H9 (cell line): ENCODE measurements at regions not wholly inside any gene's neighbourhood (a gene's known extent, or its start where the extent isn't known, plus 50 kb on each side); places are given as distances from the start of the nearest gene placed in this dataset.

Experiments used
- DNase-seq: peaks from one replicate; pipeline ENCODE4 v3.0.0-alpha.2; 2017
- H2AFZ ChIP-seq: one replicate; pipeline ENCODE4 v1.6.1; 2013; ENCODE audit warnings: mild to moderate bottlenecking, low read length, control low read depth, moderate library complexity
- H2AK5ac ChIP-seq: 2 replicates; pipeline ENCODE4 v1.6.1; 2013; ENCODE audit warnings: low read length, control low read depth, mixed read lengths; ENCODE audit not compliant: insufficient read length
- H2BK120ac ChIP-seq: one replicate; pipeline ENCODE4 v1.6.1; 2013; ENCODE audit warnings: low read depth, mild to moderate bottlenecking, low read length, control low read depth, inconsistent platforms; ENCODE audit not compliant: poor library complexity, severe bottlenecking
- H2BK12ac ChIP-seq: 2 replicates; pipeline ENCODE4 v1.6.1; 2013; ENCODE audit warnings: low read length, control low read depth, mixed read lengths, low read depth; ENCODE audit not compliant: insufficient read length
- H2BK15ac ChIP-seq: 2 replicates; pipeline ENCODE4 v1.6.1; 2013; ENCODE audit warnings: low read depth, low read length, control low read depth
- H2BK20ac ChIP-seq: one replicate; pipeline ENCODE4 v1.6.1; 2013; ENCODE audit warnings: low read depth, mild to moderate bottlenecking, low read length, control low read depth, inconsistent platforms; ENCODE audit not compliant: poor library complexity, severe bottlenecking
- H2BK5ac ChIP-seq: 2 replicates; pipeline ENCODE4 v1.6.1; 2013; ENCODE audit warnings: low read length, control low read depth, mixed read lengths; ENCODE audit not compliant: insufficient read length
- H3K14ac ChIP-seq: 2 replicates; pipeline ENCODE4 v1.6.1; 2013; ENCODE audit warnings: low read length, control low read depth; ENCODE audit not compliant: insufficient read depth
- H3K18ac ChIP-seq: 2 replicates; pipeline ENCODE4 v1.6.1; 2013; ENCODE audit warnings: low read depth, mild to moderate bottlenecking, mixed read lengths, low read length, control low read depth; ENCODE audit not compliant: insufficient read length
- H3K23ac ChIP-seq: 2 replicates; pipeline ENCODE4 v1.6.1; 2013; ENCODE audit warnings: low read length, control low read depth, mixed read lengths, low read depth; ENCODE audit not compliant: insufficient read length
- H3K23me2 ChIP-seq: 2 replicates; pipeline ENCODE4 v1.6.1; 2013; ENCODE audit warnings: low read depth, mild to moderate bottlenecking, mixed read lengths, low read length, control low read depth; ENCODE audit not compliant: insufficient read length, poor library complexity, severe bottlenecking
- H3K27ac ChIP-seq: 2 replicates; pipeline ENCODE4 v1.5.1; 2013; ENCODE audit warnings: low read length, control low read depth, mixed read lengths, low read depth; ENCODE audit not compliant: insufficient read length
- H3K27me3 ChIP-seq: 2 replicates; pipeline ENCODE4 v1.6.1; 2013; ENCODE audit warnings: low read length, control low read depth, inconsistent platforms; ENCODE audit not compliant: insufficient read depth
- H3K4ac ChIP-seq: 2 replicates; pipeline ENCODE4 v1.6.1; 2013; ENCODE audit warnings: low read depth, mild to moderate bottlenecking, control low read depth, inconsistent platforms, low read length, moderate library complexity
- H3K4me1 ChIP-seq: 2 replicates; pipeline ENCODE4 v1.6.1; 2013; ENCODE audit warnings: low read length, control low read depth, inconsistent platforms; ENCODE audit not compliant: insufficient read depth
- H3K4me2 ChIP-seq: 2 replicates; pipeline ENCODE4 v1.6.1; 2013; ENCODE audit warnings: low read length, control low read depth, mixed read lengths; ENCODE audit not compliant: insufficient read length, insufficient read depth
- H3K56ac ChIP-seq: 2 replicates; pipeline ENCODE4 v1.6.1; 2013; ENCODE audit warnings: low read depth, mild to moderate bottlenecking, mixed read lengths, low read length, control low read depth; ENCODE audit not compliant: insufficient read length
- H3K79me1 ChIP-seq: 2 replicates; pipeline ENCODE4 v1.6.1; 2013; ENCODE audit warnings: low read depth, mild to moderate bottlenecking, moderate library complexity, low read length, control low read depth, inconsistent platforms; ENCODE audit not compliant: insufficient read depth, poor library complexity, severe bottlenecking
- H3K79me2 ChIP-seq: 2 replicates; pipeline ENCODE4 v1.6.1; 2013; ENCODE audit warnings: low read length, control low read depth, inconsistent platforms; ENCODE audit not compliant: insufficient read depth
- H3K9ac ChIP-seq: 2 replicates; pipeline ENCODE4 v1.6.1; 2013; ENCODE audit warnings: low read length, control low read depth, mixed read lengths; ENCODE audit not compliant: insufficient read length; ENCODE audit errors: extremely low read depth
- H3K9me3 ChIP-seq: one replicate; pipeline ENCODE4 v1.6.1; 2013; ENCODE audit warnings: low read depth, low read length, inconsistent platforms; ENCODE audit not compliant: control insufficient read depth
- H3T11ph ChIP-seq: one replicate; pipeline ENCODE4 v1.6.1; 2013; ENCODE audit warnings: mild to moderate bottlenecking, low read length, control low read depth, inconsistent platforms
- H4K20me1 ChIP-seq: one replicate; pipeline ENCODE4 v1.6.1; 2013; ENCODE audit not compliant: control insufficient read depth, insufficient read length, insufficient read depth
- H4K5ac ChIP-seq: 2 replicates; pipeline ENCODE4 v1.6.1; 2013; ENCODE audit warnings: low read depth, mild to moderate bottlenecking, mixed read lengths, low read length, control low read depth; ENCODE audit not compliant: insufficient read length
- H4K8ac ChIP-seq: replicated peaks from 2 replicates; pipeline ENCODE4 v1.6.1; 2013; ENCODE audit warnings: low read length, control low read depth, mixed read lengths, low read depth; ENCODE audit not compliant: insufficient read length
- H4K91ac ChIP-seq: 2 replicates; pipeline ENCODE4 v1.6.1; 2013; ENCODE audit warnings: low read depth, mild to moderate bottlenecking, moderate library complexity, mixed read lengths, low read length, control low read depth; ENCODE audit not compliant: insufficient read length
- H3K27ac Mint-ChIP-seq, 3 experiments: 2 replicates in 2 of 3; 3 replicates in 1 of 3; pipeline ENCODE4 v1.8.0; 2020 to 2021; ENCODE audit warnings: mixed read lengths in 3 of 3, mild to moderate bottlenecking in 1 of 3, moderate library complexity in 1 of 3
- H3K27me3 Mint-ChIP-seq: 2 replicates; pipeline ENCODE4 v1.8.0; 2021; ENCODE audit warnings: low read depth, mild to moderate bottlenecking, moderate library complexity, mixed read lengths
- H3K36me3 Mint-ChIP-seq, 3 experiments: 2 replicates in 2 of 3; 3 replicates in 1 of 3; pipeline ENCODE4 v1.8.0; 2020 to 2021; ENCODE audit warnings: low read depth in 3 of 3, mixed read lengths in 3 of 3; ENCODE audit not compliant: insufficient read depth in 1 of 3
- H3K4me1 Mint-ChIP-seq, 2 experiments: 2 replicates each; pipeline ENCODE4 v1.8.0; 2020; ENCODE audit warnings: mixed read lengths in 2 of 2
- H3K4me3 Mint-ChIP-seq, 2 experiments: 2 replicates in 1 of 2; 3 replicates in 1 of 2; pipeline ENCODE4 v1.8.0; 2020 to 2021; ENCODE audit warnings: mild to moderate bottlenecking in 2 of 2, mixed read lengths in 2 of 2, moderate library complexity in 1 of 2
- H3K9me3 Mint-ChIP-seq, 2 experiments: 2 replicates in 1 of 2; 3 replicates in 1 of 2; pipeline ENCODE4 v1.8.0; 2020; ENCODE audit warnings: mild to moderate bottlenecking in 2 of 2, mixed read lengths in 2 of 2, moderate library complexity in 1 of 2
- CTCF ChIP-seq: fragments of 200-600 bp; sonication (generic); conservative IDR thresholded peaks from 3 replicates; pipeline ENCODE4 v1.8.0; 2021; ENCODE audit warnings: antibody characterized with exemption, mild to moderate bottlenecking
- WGBS: extraction: QIAGEN DNeasy Blood & Tissue Kit; methylation state at CpG from one replicate; pipeline ENCODE4 v1.1.7; 2013; ENCODE audit warnings: missing lambda C conversion rate, low lambda C conversion rate, mixed read lengths; ENCODE audit not compliant: insufficient read length; ENCODE audit errors: extremely low coverage; 5-methylcytosine and 5-hydroxymethylcytosine counted together

DNA sequence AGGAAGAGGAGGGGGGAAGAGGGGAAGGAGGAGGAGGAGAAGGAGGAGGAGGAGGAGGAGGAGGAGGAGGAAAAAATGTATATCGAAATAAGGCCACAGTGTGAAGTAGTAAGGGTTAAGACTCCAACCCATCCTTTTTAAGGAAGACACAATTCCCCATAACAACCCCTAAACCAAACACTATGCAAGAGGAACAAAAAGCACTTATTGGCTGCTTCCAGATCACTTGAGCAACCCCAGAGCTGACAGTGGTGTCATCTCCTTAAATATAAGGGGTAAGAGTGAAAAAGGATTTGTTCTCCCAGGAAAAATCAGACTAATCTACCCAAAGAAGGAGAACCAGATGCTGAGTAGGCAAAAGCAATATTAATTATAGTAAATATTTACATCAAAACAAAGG is 169.1 kb upstream of the SASH1 start:
- no peak overlapping the region for H4K5ac ChIP-seq
- no peak overlapping the region for H3K56ac ChIP-seq
- no peaks in the 10 kb centered on the region for H3K9me3 ChIP-seq
- no peak overlapping the region for H3K4ac ChIP-seq
- H2BK20ac ChIP-seq: no peak overlapping the region
- Mint-ChIP-seq H3K9me3 (peaks cover 0 to 3% of the 10 kb centered on the region in 2 experiments; a peak in 2 of 5 replicates), H3K27me3 (no peaks in the 10 kb centered on the region), H3K4me3 (no peak overlapping the region), H3K4me1 (peaks cover 6 to 7% of the 10 kb centered on the region in 2 experiments), H3K27ac (no peak overlapping the region), H3K36me3 (peaks cover 0 to 4% (median 0%) of the 10 kb centered on the region in 3 experiments; a peak in 3 of 7 replicates)
- H3K4me1 ChIP-seq: peaks cover 5% of the 10 kb centered on the region; the same call in 1 of the 2 replicates
- H2BK15ac ChIP-seq: no peak overlapping the region
- H3K9ac ChIP-seq: no peak overlapping the region
- H3K4me2 ChIP-seq: no peak overlapping the region
- H4K91ac ChIP-seq: no peak overlapping the region
- no peak overlapping the region for H2BK120ac ChIP-seq
- no peak overlapping the region for H3K18ac ChIP-seq
- H3K27ac ChIP-seq: no peak overlapping the region
- no peak for DNase-seq
- H3K79me2 ChIP-seq: no peaks in the 10 kb centered on the region
- no peak for TF ChIP-seq CTCF
- H2BK12ac ChIP-seq: no peak overlapping the region
- no peak overlapping the region for H4K8ac ChIP-seq
- no peak overlapping the region for H2BK5ac ChIP-seq
- no peak overlapping the region for H2AFZ ChIP-seq
- no peak overlapping the region for H3K14ac ChIP-seq
- H2AK5ac ChIP-seq: no peak overlapping the region
- no CpG with 5 or more reads among the region's 1 CpG for WGBS
- H3T11ph ChIP-seq: no peak overlapping the region
- no peaks in the 10 kb centered on the region for H4K20me1 ChIP-seq
- H3K23me2 ChIP-seq: no peaks in the 10 kb centered on the region
- H3K27me3 ChIP-seq: no peaks in the 10 kb centered on the region
- no peaks in the 10 kb centered on the region for H3K79me1 ChIP-seq
- H3K23ac ChIP-seq: no peak overlapping the region
